ENCODE measurements at regions not wholly inside any gene's neighbourhood (a gene's known extent, or its start where the extent isn't known, plus 50 kb on each side); places are given as distances from the start of the nearest gene placed in this dataset.

DNA sequence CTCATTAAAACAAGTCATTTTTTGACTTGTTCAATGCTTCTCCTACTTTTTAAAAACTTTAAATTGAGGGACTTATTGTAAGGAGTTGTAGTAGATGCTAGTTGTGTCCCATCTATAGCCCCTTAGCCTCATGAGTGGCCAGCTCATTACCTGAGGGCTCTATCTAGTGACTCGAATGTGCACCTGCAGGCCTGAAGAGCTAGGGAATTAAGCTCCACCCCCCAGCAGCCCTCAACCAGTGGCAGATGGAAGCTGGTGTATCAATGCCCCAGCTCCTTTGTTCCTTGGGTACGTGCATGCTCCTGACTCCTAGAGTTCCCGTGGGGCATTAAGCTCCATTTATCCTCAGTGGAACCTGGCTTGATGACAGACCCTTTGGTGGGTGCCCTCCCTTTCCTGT lies 146.7 kb upstream of the FAM9B start:
- Histone ChIP-seq H3K4me1 (no peaks in the 10 kb centered on the region), H3K9me3 (no peaks in the 10 kb centered on the region), H3K36me3 (no peaks in the 10 kb centered on the region), H3K4me3 (no peak overlapping the region), H3K27me3 (ENCODE audit: low read depth) (no peaks in the 10 kb centered on the region), H3K27ac (no peak overlapping the region)
- TF ChIP-seq, protein P1, sequence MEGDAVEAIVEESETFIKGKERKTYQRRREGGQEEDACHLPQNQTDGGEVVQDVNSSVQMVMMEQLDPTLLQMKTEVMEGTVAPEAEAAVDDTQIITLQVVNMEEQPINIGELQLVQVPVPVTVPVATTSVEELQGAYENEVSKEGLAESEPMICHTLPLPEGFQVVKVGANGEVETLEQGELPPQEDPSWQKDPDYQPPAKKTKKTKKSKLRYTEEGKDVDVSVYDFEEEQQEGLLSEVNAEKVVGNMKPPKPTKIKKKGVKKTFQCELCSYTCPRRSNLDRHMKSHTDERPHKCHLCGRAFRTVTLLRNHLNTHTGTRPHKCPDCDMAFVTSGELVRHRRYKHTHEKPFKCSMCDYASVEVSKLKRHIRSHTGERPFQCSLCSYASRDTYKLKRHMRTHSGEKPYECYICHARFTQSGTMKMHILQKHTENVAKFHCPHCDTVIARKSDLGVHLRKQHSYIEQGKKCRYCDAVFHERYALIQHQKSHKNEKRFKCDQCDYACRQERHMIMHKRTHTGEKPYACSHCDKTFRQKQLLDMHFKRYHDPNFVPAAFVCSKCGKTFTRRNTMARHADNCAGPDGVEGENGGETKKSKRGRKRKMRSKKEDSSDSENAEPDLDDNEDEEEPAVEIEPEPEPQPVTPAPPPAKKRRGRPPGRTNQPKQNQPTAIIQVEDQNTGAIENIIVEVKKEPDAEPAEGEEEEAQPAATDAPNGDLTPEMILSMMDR (IDR thresholded peaks at IDR 0.05) = no peak
- ATAC-seq (no peak), DNase-seq (no peak)
- intact Hi-C loops (cut with DNase I) = no loop called here

DNA sequence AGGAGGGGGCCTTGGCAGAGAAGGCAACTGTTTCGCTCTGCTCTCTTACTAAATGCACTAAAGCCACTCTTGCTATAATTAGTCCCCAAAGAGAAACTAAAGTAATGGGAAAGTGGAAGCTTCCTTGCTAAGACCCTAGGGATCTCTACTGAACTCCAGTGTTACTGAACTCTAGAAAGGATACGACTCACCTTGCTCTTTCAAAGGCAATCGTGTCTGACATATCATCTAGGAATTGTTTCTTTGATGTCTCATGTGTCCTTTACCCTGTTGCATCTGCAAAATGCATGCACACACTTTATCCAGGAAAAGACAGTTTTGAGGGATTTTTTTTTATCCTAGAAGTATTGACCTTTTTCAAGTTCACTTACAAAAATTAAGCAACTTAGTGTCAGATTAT lies 148.1 kb upstream of the FAM9B start:
- Histone ChIP-seq H3K9me3 (no peaks in the 10 kb centered on the region), H3K36me3 (no peaks in the 10 kb centered on the region), H3K4me3 (no peak overlapping the region), H3K4me1 (no peaks in the 10 kb centered on the region), H3K27ac (no peak overlapping the region), H3K27me3 (ENCODE audit: low read depth) (no peaks in the 10 kb centered on the region)
- intact Hi-C loops (cut with DNase I) = no loop called here
- TF ChIP-seq, protein P1 (IDR thresholded peaks at IDR 0.05) = no peak
- no peak for ATAC-seq
- DNase-seq = no peak

DNA sequence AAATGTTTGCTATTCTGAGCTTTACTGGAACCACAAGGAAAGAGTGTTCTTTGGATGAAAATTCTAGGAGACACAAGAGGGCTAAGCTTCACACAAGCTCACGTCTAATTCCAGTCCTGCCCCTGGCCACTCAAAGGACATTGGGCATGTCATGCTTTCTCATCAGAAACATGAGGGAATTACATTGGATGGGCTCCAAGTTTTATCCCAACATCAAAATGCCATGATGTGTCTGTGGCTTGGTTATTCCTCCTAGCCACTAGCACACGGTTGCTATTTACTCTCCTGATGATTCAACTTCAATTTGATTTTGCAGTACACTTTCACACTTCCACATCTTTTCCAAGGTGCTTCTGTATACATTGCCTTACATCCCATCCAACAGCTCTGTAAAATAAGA lies 149.6 kb upstream of the FAM9B start:
- Histone ChIP-seq H3K9me3 (no peaks in the 10 kb centered on the region), H3K27ac (no peak overlapping the region), H3K4me3 (no peak overlapping the region), H3K36me3 (no peaks in the 10 kb centered on the region), H3K4me1 (no peaks in the 10 kb centered on the region), H3K27me3 (ENCODE audit: low read depth) (no peaks in the 10 kb centered on the region)
- no peak for DNase-seq
- TF ChIP-seq, protein P1 (IDR thresholded peaks at IDR 0.05) = no peak
- ATAC-seq = no peak
- intact Hi-C loops (cut with DNase I) = no loop called here

DNA sequence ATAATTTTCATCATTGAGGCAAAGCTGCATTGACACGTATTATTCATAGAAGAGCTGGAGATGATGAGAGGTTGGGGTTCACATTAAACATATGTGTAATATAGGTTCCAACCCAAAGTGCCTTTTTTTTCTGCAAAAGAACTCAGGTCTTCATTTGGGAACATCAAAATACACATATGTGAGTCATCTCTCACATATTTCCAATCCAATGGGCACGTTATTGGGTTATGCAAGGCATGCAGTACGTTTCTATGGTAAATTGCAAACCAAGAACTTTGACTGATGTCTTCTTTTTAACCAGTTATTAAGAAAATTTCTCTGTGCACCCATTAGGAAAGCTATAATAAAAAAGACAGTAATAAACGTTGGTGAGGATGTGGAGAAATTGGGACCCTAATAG lies 150.3 kb upstream of the FAM9B start:
- Histone ChIP-seq H3K27me3 (ENCODE audit: low read depth) (no peaks in the 10 kb centered on the region), H3K4me1 (no peaks in the 10 kb centered on the region), H3K4me3 (no peak overlapping the region), H3K27ac (no peak overlapping the region), H3K36me3 (no peaks in the 10 kb centered on the region), H3K9me3 (no peaks in the 10 kb centered on the region)
- TF ChIP-seq, protein P1 (IDR thresholded peaks at IDR 0.05) = no peak
- intact Hi-C loops (cut with DNase I) = no loop called here
- no peak for ATAC-seq
- DNase-seq = no peak

DNA sequence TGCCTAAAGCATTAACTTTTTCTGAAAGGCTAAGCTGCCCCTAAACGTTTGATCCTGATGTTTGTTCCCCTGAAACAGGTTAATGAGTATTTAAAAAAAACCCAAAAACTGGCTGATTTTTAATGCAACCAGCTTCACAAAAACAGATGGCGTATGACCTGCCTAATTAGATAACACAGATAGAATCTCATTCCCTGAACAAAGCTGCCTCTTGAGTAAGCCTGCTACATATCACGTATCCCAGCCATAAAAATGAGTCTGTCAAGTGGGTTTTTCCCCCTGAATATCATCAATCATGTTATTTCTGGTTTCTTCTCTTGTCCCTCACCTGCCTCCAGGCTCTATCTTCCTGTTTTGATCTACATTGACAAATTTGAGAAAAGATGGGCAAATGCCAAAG lies 154.2 kb upstream of the FAM9B start:
- intact Hi-C loops (cut with DNase I) = no loop called here
- Histone ChIP-seq H3K27ac (no peak overlapping the region), H3K4me1 (no peaks in the 10 kb centered on the region), H3K4me3 (no peak overlapping the region), H3K27me3 (ENCODE audit: low read depth) (no peaks in the 10 kb centered on the region), H3K36me3 (no peaks in the 10 kb centered on the region), H3K9me3 (no peaks in the 10 kb centered on the region)
- TF ChIP-seq, protein P1 (IDR thresholded peaks at IDR 0.05) = no peak
- DNase-seq (no peak), ATAC-seq (no peak)

DNA sequence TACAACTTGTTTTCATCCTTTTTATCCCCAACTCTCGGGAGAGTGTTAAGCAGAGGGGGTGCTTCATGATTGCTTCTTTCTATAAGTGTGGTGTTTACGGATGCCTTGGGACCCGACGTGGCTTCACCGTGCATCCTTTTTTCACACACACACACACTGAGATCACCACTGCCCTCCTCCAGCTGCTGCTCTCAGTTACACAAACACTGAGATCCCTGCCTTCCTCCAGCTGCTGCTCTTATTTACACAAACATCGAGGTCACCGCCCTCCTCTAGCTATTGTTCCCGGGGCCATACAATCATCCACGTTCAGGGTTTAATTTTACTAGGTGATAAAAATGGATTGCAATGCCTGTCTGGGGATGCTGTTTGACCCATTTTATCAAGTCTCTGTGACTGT lies 155.4 kb upstream of the FAM9B start:
- TF ChIP-seq, protein P1 (IDR thresholded peaks at IDR 0.05) = no peak
- H3K27ac ChIP-seq = no peak overlapping the region
- intact Hi-C loops (cut with DNase I) = no loop called here
- H3K4me3 ChIP-seq = no peak overlapping the region
- no peaks in the 10 kb centered on the region for H3K36me3 ChIP-seq
- DNase-seq (no peak), ATAC-seq (no peak)
- no peaks in the 10 kb centered on the region for H3K9me3 ChIP-seq
- H3K27me3 ChIP-seq (ENCODE audit: low read depth) = no peaks in the 10 kb centered on the region
- no peaks in the 10 kb centered on the region for H3K4me1 ChIP-seq

Data from lower lobe of right lung (tissue), 2 donors.